Duodenal mucosa (tissue), 2 donors: ENCODE measurements at regions not wholly inside any gene's neighbourhood (a gene's known extent, or its start where the extent isn't known, plus 50 kb on each side); places are given as distances from the start of the nearest gene placed in this dataset.

ENCODE experiments used
- H3K27ac ChIP-seq: one replicate; pipeline ENCODE4 v1.7.0; 2013; ENCODE audit warnings: low read depth, low read length
- H3K27me3 ChIP-seq, 2 donors: one replicate each; pipeline ENCODE4 v1.7.0; 2013; ENCODE audit warnings: low read length in 2 of 2, control low read depth in 1 of 2; ENCODE audit not compliant: insufficient read depth in 2 of 2, control insufficient read depth in 1 of 2
- H3K36me3 ChIP-seq, 2 donors: one replicate each; pipeline ENCODE4 v1.7.0; 2013; ENCODE audit warnings: low read length in 2 of 2, control low read depth in 1 of 2; ENCODE audit not compliant: insufficient read depth in 2 of 2, control insufficient read depth in 1 of 2
- H3K4me1 ChIP-seq, 2 donors: one replicate each; pipeline ENCODE4 v1.7.0; 2013; ENCODE audit warnings: low read length in 2 of 2, control low read depth in 1 of 2; ENCODE audit not compliant: insufficient read depth in 2 of 2, control insufficient read depth in 1 of 2
- H3K4me3 ChIP-seq, 2 donors: one replicate each; pipeline ENCODE4 v1.7.0; 2013; ENCODE audit warnings: low read length in 2 of 2, low read depth in 1 of 2
- H3K9ac ChIP-seq, 2 donors: one replicate each; pipeline ENCODE4 v1.7.0; 2013; ENCODE audit warnings: low read length in 2 of 2, low read depth in 1 of 2
- H3K9me3 ChIP-seq, 2 donors: one replicate each; pipeline ENCODE4 v1.7.0; 2013; ENCODE audit warnings: low read length in 2 of 2, control low read depth in 1 of 2; ENCODE audit not compliant: control insufficient read depth in 1 of 2

GRCh38 chr7:63112764-63113712 lies 885.6 kb upstream of the ZNF722 start:
- Histone ChIP-seq H3K9ac (no peak overlapping the region), H3K27ac (no peak overlapping the region), H3K9me3 (peaks cover 19 to 21% of the 10 kb centered on the region in 2 donors), H3K4me3 (no peak overlapping the region), H3K27me3 (no peaks in the 10 kb centered on the region), H3K36me3 (no peaks in the 10 kb centered on the region), H3K4me1 (no peaks in the 10 kb centered on the region)

- H3K9me3 ChIP-seq, result peaks cover 19 to 23% of the 10 kb centered on the region in 2 donors
- no peak overlapping the region for H3K4me3 ChIP-seq
- no peaks in the 10 kb centered on the region for H3K36me3 ChIP-seq
- H3K9ac ChIP-seq, result no peak overlapping the region
- no peaks in the 10 kb centered on the region for H3K27me3 ChIP-seq
- no peaks in the 10 kb centered on the region for H3K4me1 ChIP-seq
- no peak overlapping the region for H3K27ac ChIP-seq
Measured at GRCh38 chr7:63113713-63114285, 884.9 kb upstream of the ZNF722 start.

- Histone ChIP-seq H3K9ac (no peak overlapping the region), H3K27me3 (no peaks in the 10 kb centered on the region), H3K4me1 (no peaks in the 10 kb centered on the region), H3K36me3 (no peaks in the 10 kb centered on the region), H3K27ac (no peak overlapping the region), H3K9me3 (peaks cover 19 to 23% of the 10 kb centered on the region in 2 donors), H3K4me3 (no peak overlapping the region)
Measured at GRCh38 chr7:63114371-63114985, 884.2 kb upstream of the ZNF722 start.
